ENCODE measurements at regions not wholly inside any gene's neighbourhood (a gene's known extent, or its start where the extent isn't known, plus 50 kb on each side); places are given as distances from the start of the nearest gene placed in this dataset.

GRCh38 chr17:79216826-79217225, 142.2 kb downstream of the ENGASE start:
- no peak for TF ChIP-seq TARDBP (IDR thresholded peaks at IDR 0.05)
- no peak for TF ChIP-seq LEF1 (IDR thresholded peaks at IDR 0.05; ENCODE audit: borderline replicate concordance)
- no peak for TF ChIP-seq ELF4 (IDR thresholded peaks at IDR 0.05)
- no peak for TF ChIP-seq FOXM1 (IDR thresholded peaks at IDR 0.05; ENCODE audit: borderline replicate concordance)
- TF ChIP-seq SP1 (IDR thresholded peaks at IDR 0.05), result no peak
- TF ChIP-seq CTBP1 (IDR thresholded peaks at IDR 0.05; ENCODE audit: borderline replicate concordance), result no peak
- no peak for TF ChIP-seq PKNOX1 (IDR thresholded peaks at IDR 0.05)
- TF ChIP-seq FOXK2 (IDR thresholded peaks at IDR 0.05), result no peak
- TF ChIP-seq FOXA1 (IDR thresholded peaks at IDR 0.05), result no peak
- no peak for TF ChIP-seq HDGF (IDR thresholded peaks at IDR 0.05; ENCODE audit: borderline replicate concordance)
- no peak for TF ChIP-seq L3MBTL2 (conservative IDR thresholded peaks at IDR 0.05)
- TF ChIP-seq BHLHE40 (IDR thresholded peaks at IDR 0.05; ENCODE audit: borderline replicate concordance), result no peak
- TF ChIP-seq SUZ12 (IDR thresholded peaks at IDR 0.05), result no peak
- no peak for TF ChIP-seq NFRKB (IDR thresholded peaks at IDR 0.05)
- TF ChIP-seq ZNF384 (IDR thresholded peaks at IDR 0.05), result no peak
- ChIA-PET POLR2A (no interaction called here), CTCF (no interaction called here)
- no peak for DNase-seq (ENCODE audit: extremely low spot score)

GRCh38 chr17:79216391-79216790, 141.8 kb downstream of the ENGASE start:
- TF ChIP-seq TARDBP (IDR thresholded peaks at IDR 0.05), result no peak
- ChIA-PET CTCF (no interaction called here), POLR2A (no interaction called here)
- no peak for DNase-seq (ENCODE audit: extremely low spot score)

- ChIA-PET POLR2A (no interaction called here), CTCF (no interaction called here)
- TF ChIP-seq TARDBP (IDR thresholded peaks at IDR 0.05), result no peak
- no peak for TF ChIP-seq BHLHE40 (IDR thresholded peaks at IDR 0.05; ENCODE audit: borderline replicate concordance)
- TF ChIP-seq NFRKB (IDR thresholded peaks at IDR 0.05), result no peak
- TF ChIP-seq SUZ12 (IDR thresholded peaks at IDR 0.05), result no peak
- TF ChIP-seq PKNOX1 (IDR thresholded peaks at IDR 0.05), result no peak
- no peak for TF ChIP-seq ELF4 (IDR thresholded peaks at IDR 0.05)
- DNase-seq (ENCODE audit: extremely low spot score), result no peak
Measured at GRCh38 chr17:79215631-79216030, 141.0 kb downstream of the ENGASE start.

- POLR2A ChIA-PET, result no interaction called here
- DNase-seq (ENCODE audit: extremely low spot score), result no peak
- CTCF ChIA-PET, result interaction anchor here (1.3 kb wide), 1 partner anchor 173 kb away, joined by 3 read pairs; no protein-coding TSS in a partner anchor
- no peak for TF ChIP-seq TARDBP (IDR thresholded peaks at IDR 0.05)
- no peak for TF ChIP-seq ARNT (IDR thresholded peaks at IDR 0.05)
- no peak for TF ChIP-seq FOXM1 (IDR thresholded peaks at IDR 0.05; ENCODE audit: borderline replicate concordance)
- no peak for TF ChIP-seq BHLHE40 (IDR thresholded peaks at IDR 0.05; ENCODE audit: borderline replicate concordance)
- TF ChIP-seq SP1 (IDR thresholded peaks at IDR 0.05), result no peak
- TF ChIP-seq L3MBTL2 (conservative IDR thresholded peaks at IDR 0.05), result no peak
- TF ChIP-seq HDGF (IDR thresholded peaks at IDR 0.05; ENCODE audit: borderline replicate concordance), result no peak
- TF ChIP-seq CTBP1 (IDR thresholded peaks at IDR 0.05; ENCODE audit: borderline replicate concordance), result no peak
- TF ChIP-seq ZNF384 (IDR thresholded peaks at IDR 0.05), result no peak
Measured at GRCh38 chr17:79214940-79215604, 140.4 kb downstream of the ENGASE start.

GRCh38 chr17:79214459-79214858, 139.8 kb downstream of the ENGASE start:
- TF ChIP-seq LEF1 (IDR thresholded peaks at IDR 0.05; ENCODE audit: borderline replicate concordance) (no peak), BHLHE40 (IDR thresholded peaks at IDR 0.05; ENCODE audit: borderline replicate concordance) (no peak), CTBP1 (IDR thresholded peaks at IDR 0.05; ENCODE audit: borderline replicate concordance) (no peak), HDGF (IDR thresholded peaks at IDR 0.05; ENCODE audit: borderline replicate concordance) (no peak), ELF4 (IDR thresholded peaks at IDR 0.05) (no peak), ZNF384 (IDR thresholded peaks at IDR 0.05) (no peak), SUZ12 (IDR thresholded peaks at IDR 0.05) (no peak), ARNT (IDR thresholded peaks at IDR 0.05) (no peak), TARDBP (IDR thresholded peaks at IDR 0.05) (no peak), FOXK2 (IDR thresholded peaks at IDR 0.05) (no peak), SP1 (IDR thresholded peaks at IDR 0.05) (no peak), PKNOX1 (IDR thresholded peaks at IDR 0.05) (no peak), L3MBTL2 (conservative IDR thresholded peaks at IDR 0.05) (no peak), NFRKB (IDR thresholded peaks at IDR 0.05) (no peak), FOXA1 (IDR thresholded peaks at IDR 0.05) (no peak)
- ChIA-PET CTCF (interaction anchor here (0.6 to 1.3 kb wide), 2 partner anchors 89 to 174 kb away, joined by 3 read pairs; no protein-coding TSS in a partner anchor), POLR2A (no interaction called here)

GRCh38 chr17:79213305-79213704, 138.7 kb downstream of the ENGASE start:
- ChIA-PET CTCF (interaction anchor here (0.5 kb wide), 1 partner anchor 146 kb away, joined by 4 read pairs; no protein-coding TSS in a partner anchor), POLR2A (no interaction called here)
- no peak for DNase-seq (ENCODE audit: extremely low spot score)
- TF ChIP-seq FOXM1 (IDR thresholded peaks at IDR 0.05; ENCODE audit: borderline replicate concordance) (no peak), ARNT (IDR thresholded peaks at IDR 0.05) (no peak), PKNOX1 (IDR thresholded peaks at IDR 0.05) (no peak), L3MBTL2 (conservative IDR thresholded peaks at IDR 0.05) (no peak), SP1 (IDR thresholded peaks at IDR 0.05) (no peak), ELF4 (IDR thresholded peaks at IDR 0.05) (no peak), SUZ12 (IDR thresholded peaks at IDR 0.05) (no peak), BHLHE40 (IDR thresholded peaks at IDR 0.05; ENCODE audit: borderline replicate concordance) (no peak), HDGF (IDR thresholded peaks at IDR 0.05; ENCODE audit: borderline replicate concordance) (no peak), ZNF384 (IDR thresholded peaks at IDR 0.05) (no peak), NFRKB (IDR thresholded peaks at IDR 0.05) (no peak), FOXA1 (IDR thresholded peaks at IDR 0.05) (no peak)

More at GRCh38 chr17:79214459-79214858, 139.8 kb downstream of the ENGASE start:
- no peak for DNase-seq (ENCODE audit: extremely low spot score)
